CD4-positive, alpha-beta T cell (primary cell): ENCODE measurements at regions not wholly inside any gene's neighbourhood (a gene's known extent, or its start where the extent isn't known, plus 50 kb on each side); places are given as distances from the start of the nearest gene placed in this dataset.

Experiments used
- ATAC-seq: fragments of 200-7000 bp; cut with Tn5 transposase; one replicate; pipeline ENCODE4 v1.10.0; 2022; ENCODE audit warnings: mild to moderate bottlenecking; ENCODE audit not compliant: poor library complexity
- CTCF ChIA-PET: fragments of 350-600 bp; sonication (Branson Sonifier 250); formaldehyde crosslinking; loops from one replicate; lab custom pipeline; 2021; ENCODE audit warnings: antibody characterized with exemption, inconsistent platforms; lab: Charles Lee
- POLR2A ChIA-PET: fragments of 350-600 bp; sonication (Branson Sonifier 250); formaldehyde crosslinking; loops from one replicate; lab custom pipeline; 2021; ENCODE audit warnings: antibody characterized with exemption, inconsistent platforms; lab: Charles Lee
- DNase-seq, 14 experiments: peaks; one replicate each; pipeline ENCODE4 v3.0.0-alpha.2; 2013 to 2020; ENCODE audit warnings: mixed read lengths in 2 of 14
- H3K27ac ChIP-seq, 2 donors: one replicate each; pipeline versions ENCODE4 v1.5.1 to v1.7.0; 2013; ENCODE audit warnings: low read length in 2 of 2, low read depth in 1 of 2, mild to moderate bottlenecking in 1 of 2
- H3K27me3 ChIP-seq, 2 experiments: 1 replicate in 1 of 2; 2 replicates in 1 of 2; pipeline versions ENCODE4 v1.6.1 to v1.7.0; 2013; ENCODE audit warnings: low read length in 2 of 2, control low read depth in 1 of 2, mild to moderate bottlenecking in 1 of 2, moderate library complexity in 1 of 2; ENCODE audit not compliant: insufficient read depth in 2 of 2, control insufficient read depth in 1 of 2
- H3K36me3 ChIP-seq: one replicate; pipeline ENCODE4 v1.6.1; 2013; ENCODE audit warnings: low read length, control low read depth; ENCODE audit not compliant: insufficient read depth
- H3K4me1 ChIP-seq: one replicate; pipeline ENCODE4 v1.6.1; 2013; ENCODE audit warnings: low read length, control low read depth; ENCODE audit not compliant: insufficient read depth
- H3K4me3 ChIP-seq: one replicate; pipeline ENCODE4 v1.5.1; 2013; ENCODE audit warnings: mild to moderate bottlenecking, low read length, moderate library complexity
- H3K9me3 ChIP-seq, 2 experiments: 1 replicate in 1 of 2; 2 replicates in 1 of 2; pipeline versions ENCODE4 v1.6.1 to v1.7.0; 2013; ENCODE audit warnings: low read length in 2 of 2, mild to moderate bottlenecking in 2 of 2, control low read depth in 1 of 2, moderate library complexity in 1 of 2; ENCODE audit not compliant: control insufficient read depth in 1 of 2, insufficient read depth in 1 of 2
- H3K27ac Mint-ChIP-seq: one replicate; pipeline ENCODE4 v1.8.0; 2020; ENCODE audit warnings: mixed read lengths
- H3K27me3 Mint-ChIP-seq: one replicate; pipeline ENCODE4 v1.8.0; 2021; ENCODE audit warnings: mixed read lengths
- H3K36me3 Mint-ChIP-seq: one replicate; pipeline ENCODE4 v1.8.0; 2021; ENCODE audit warnings: low read depth, mixed read lengths
- H3K4me1 Mint-ChIP-seq: one replicate; pipeline ENCODE4 v1.8.0; 2021; ENCODE audit warnings: low read depth, mixed read lengths
- H3K4me3 Mint-ChIP-seq: one replicate; pipeline ENCODE4 v1.8.0; 2020; ENCODE audit warnings: mild to moderate bottlenecking, mixed read lengths
- H3K9me3 Mint-ChIP-seq: one replicate; pipeline ENCODE4 v1.8.0; 2020; ENCODE audit warnings: mixed read lengths
- CTCF ChIP-seq: fragments of 200-600 bp; IDR thresholded peaks from one replicate; pipeline ENCODE4 v1.8.0; 2022; ENCODE audit warnings: antibody characterized with exemption, mild to moderate bottlenecking
- intact Hi-C, 2 experiments: fragments of 100-400 bp; cut with DNase I in 1 of 2; cut with micrococcal nuclease in 1 of 2; formaldehyde crosslinking; loops; one replicate each; pipeline versions ENCODE4 v1.15.1 to v1.9.0; 2023 to 2025; cut with DNase I, micrococcal nuclease

DNA sequence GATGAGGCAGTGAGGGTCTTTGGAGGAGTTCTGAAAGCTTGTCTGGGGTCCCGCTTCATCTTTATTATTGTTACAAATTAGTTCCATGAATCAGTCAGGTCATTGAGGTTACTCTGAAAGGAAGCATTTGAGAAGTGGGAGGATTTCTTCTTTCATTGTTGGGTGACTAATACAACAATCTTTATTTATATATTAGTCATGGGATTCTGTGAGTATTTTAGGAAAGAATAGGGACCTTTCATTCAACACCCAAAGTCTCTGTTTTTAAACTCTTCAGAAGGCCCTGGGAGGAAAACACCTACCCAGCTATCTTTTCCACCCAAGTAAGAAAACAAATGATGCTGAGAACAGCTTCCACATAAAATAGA is 98.3 kb downstream of the SOD2 start:
- ChIA-PET CTCF (no interaction called here), POLR2A (no interaction called here)
- H3K27ac Mint-ChIP-seq, result no peak overlapping the region
- H3K9me3 Mint-ChIP-seq, result no peaks in the 10 kb centered on the region
- DNase-seq (no peak), ATAC-seq (no peak)
- no peaks in the 10 kb centered on the region for H3K27me3 Mint-ChIP-seq
- H3K4me3 ChIP-seq, result no peak overlapping the region
- no peaks in the 10 kb centered on the region for H3K4me1 ChIP-seq
- H3K27me3 ChIP-seq, result no peaks in the 10 kb centered on the region
- H3K4me1 Mint-ChIP-seq, result no peaks in the 10 kb centered on the region
- H3K4me3 Mint-ChIP-seq, result no peak overlapping the region
- intact Hi-C loops, result no loop called here
- H3K27ac ChIP-seq, result no peak overlapping the region
- TF ChIP-seq CTCF, result no peak
- no peaks in the 10 kb centered on the region for H3K36me3 Mint-ChIP-seq
- H3K36me3 ChIP-seq, result no peaks in the 10 kb centered on the region
- no peaks in the 10 kb centered on the region for H3K9me3 ChIP-seq

DNA sequence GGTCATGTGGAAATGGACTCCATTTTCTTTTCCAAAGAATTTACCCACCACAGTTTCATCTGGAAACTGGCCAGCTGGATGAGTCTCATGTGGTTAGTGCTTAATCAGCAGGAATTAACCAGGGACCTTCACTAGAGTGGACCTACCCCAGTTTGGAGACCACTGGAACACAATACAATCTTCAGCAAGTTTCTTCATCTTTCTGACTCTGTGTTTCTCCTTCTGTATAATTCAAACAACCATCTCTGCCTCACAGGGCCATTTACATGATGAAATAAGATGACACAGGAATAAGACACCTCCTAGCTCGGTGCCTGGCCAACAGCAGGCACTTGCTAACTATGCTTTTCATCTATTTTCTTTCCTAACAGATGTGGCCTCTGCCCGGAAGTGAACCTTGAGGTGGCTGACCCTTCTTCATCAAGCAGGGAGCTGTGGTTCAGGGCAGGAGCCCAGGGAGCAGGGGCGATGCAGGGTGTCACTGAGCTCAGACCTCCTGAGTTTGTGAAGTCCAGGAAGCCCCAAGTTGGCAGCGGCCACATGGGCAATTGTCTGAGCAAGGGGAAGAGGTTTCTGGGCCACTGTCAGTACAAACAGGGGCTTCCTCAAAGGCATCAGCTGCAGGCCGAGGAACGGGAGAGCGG is 98.8 kb downstream of the SOD2 start:
- Mint-ChIP-seq H3K27me3 (peaks cover 3% of the 10 kb centered on the region), H3K4me3 (no peak overlapping the region), H3K27ac (no peak overlapping the region), H3K36me3 (no peaks in the 10 kb centered on the region), H3K9me3 (no peaks in the 10 kb centered on the region), H3K4me1 (no peaks in the 10 kb centered on the region)
- H3K27ac ChIP-seq, result no peak overlapping the region
- no peaks in the 10 kb centered on the region for H3K27me3 ChIP-seq
- no peak for TF ChIP-seq CTCF
- no peaks in the 10 kb centered on the region for H3K36me3 ChIP-seq
- CTCF ChIA-PET, result no interaction called here
- POLR2A ChIA-PET, result no interaction called here
- H3K4me1 ChIP-seq, result no peaks in the 10 kb centered on the region
- H3K4me3 ChIP-seq, result no peak overlapping the region
- intact Hi-C loops, result no loop called here
- no peaks in the 10 kb centered on the region for H3K9me3 ChIP-seq
- ATAC-seq (no peak), DNase-seq (no peak)

DNA sequence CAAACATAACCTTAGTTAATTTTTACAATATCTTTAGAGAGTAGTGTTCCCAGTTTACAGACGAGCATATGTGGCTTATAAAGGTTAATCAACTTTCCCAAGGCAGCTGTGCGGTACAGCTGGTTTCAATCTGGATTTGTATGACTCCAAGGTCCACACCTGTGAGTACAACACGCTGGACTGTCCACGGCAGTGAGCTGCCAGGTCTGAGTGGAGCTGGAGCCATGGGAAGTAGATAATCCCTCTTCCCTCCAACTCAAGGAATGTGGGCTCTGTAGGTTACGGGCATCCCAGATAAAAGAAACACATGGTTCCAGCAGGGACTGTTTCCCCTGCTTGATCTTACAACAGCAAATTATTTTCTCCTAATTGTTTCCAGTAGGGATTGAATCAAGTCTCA is 102.2 kb downstream of the SOD2 start:
- Histone ChIP-seq H3K4me1 (no peaks in the 10 kb centered on the region), H3K4me3 (no peak overlapping the region), H3K27me3 (no peaks in the 10 kb centered on the region), H3K9me3 (no peaks in the 10 kb centered on the region), H3K36me3 (no peaks in the 10 kb centered on the region), H3K27ac (no peak overlapping the region)
- POLR2A ChIA-PET, result no interaction called here
- peaks cover 5% of the 10 kb centered on the region for H3K27me3 Mint-ChIP-seq
- no peaks in the 10 kb centered on the region for H3K4me1 Mint-ChIP-seq
- intact Hi-C loops, result no loop called here
- TF ChIP-seq CTCF, result no peak
- no peaks in the 10 kb centered on the region for H3K36me3 Mint-ChIP-seq
- CTCF ChIA-PET, result interaction anchor here (1.3 kb wide), 1 partner anchor 22 kb away, joined by 3 read pairs; no protein-coding TSS in a partner anchor
- no peak overlapping the region for H3K4me3 Mint-ChIP-seq
- H3K27ac Mint-ChIP-seq, result no peak overlapping the region
- no peaks in the 10 kb centered on the region for H3K9me3 Mint-ChIP-seq
- ATAC-seq (no peak), DNase-seq (no peak)
